Calu3 (cell line): ENCODE measurements at regions not wholly inside any gene's neighbourhood (a gene's known extent, or its start where the extent isn't known, plus 50 kb on each side); places are given as distances from the start of the nearest gene placed in this dataset.

Experiments used
- BruUV-seq: library from RNA; stranded (reverse); fragments of 400-500 nt; replicated peaks from 2 replicates; lab custom pipeline; 2021; lab: Mats Ljungman, UMichigan
- CTCF ChIA-PET: fragments of 300-600 bp; sonication (Branson Sonifier 250); formaldehyde crosslinking; loops from one replicate; lab custom pipeline; 2022; ENCODE audit warnings: antibody characterized with exemption; lab: Charles Lee
- DNase-seq: peaks from one replicate; pipeline ENCODE4 v3.0.0; 2022
- H3K27ac Mint-ChIP-seq: one replicate; pipeline ENCODE4 v1.8.0; 2022; ENCODE audit warnings: mixed read lengths; ENCODE audit not compliant: unreplicated experiment
- H3K27me3 Mint-ChIP-seq: one replicate; pipeline ENCODE4 v1.8.0; 2022; ENCODE audit warnings: mixed read lengths; ENCODE audit not compliant: unreplicated experiment
- H3K36me3 Mint-ChIP-seq: one replicate; pipeline ENCODE4 v1.8.0; 2022; ENCODE audit warnings: mild to moderate bottlenecking, moderate library complexity, mixed read lengths; ENCODE audit not compliant: insufficient read depth, unreplicated experiment
- H3K4me1 Mint-ChIP-seq: one replicate; pipeline ENCODE4 v1.8.0; 2022; ENCODE audit warnings: mild to moderate bottlenecking, low read depth, mixed read lengths; ENCODE audit not compliant: unreplicated experiment
- H3K4me3 Mint-ChIP-seq: one replicate; pipeline ENCODE4 v1.8.0; 2022; ENCODE audit warnings: mild to moderate bottlenecking, low read depth, moderate library complexity, mixed read lengths; ENCODE audit not compliant: unreplicated experiment
- H3K9me3 Mint-ChIP-seq: one replicate; pipeline ENCODE4 v1.8.0; 2022; ENCODE audit warnings: low read depth, mixed read lengths; ENCODE audit not compliant: unreplicated experiment
- CTCF ChIP-seq: fragments of 200-600 bp; IDR thresholded peaks from one replicate; pipeline ENCODE4 v1.8.0; 2022; ENCODE audit warnings: antibody characterized with exemption; ENCODE audit not compliant: unreplicated experiment
- intact Hi-C: fragments of 100-400 bp; cut with micrococcal nuclease; formaldehyde crosslinking; loops from one replicate; pipeline ENCODE4 v1.10.0; 2022; ENCODE audit not compliant: unreplicated experiment

DNA sequence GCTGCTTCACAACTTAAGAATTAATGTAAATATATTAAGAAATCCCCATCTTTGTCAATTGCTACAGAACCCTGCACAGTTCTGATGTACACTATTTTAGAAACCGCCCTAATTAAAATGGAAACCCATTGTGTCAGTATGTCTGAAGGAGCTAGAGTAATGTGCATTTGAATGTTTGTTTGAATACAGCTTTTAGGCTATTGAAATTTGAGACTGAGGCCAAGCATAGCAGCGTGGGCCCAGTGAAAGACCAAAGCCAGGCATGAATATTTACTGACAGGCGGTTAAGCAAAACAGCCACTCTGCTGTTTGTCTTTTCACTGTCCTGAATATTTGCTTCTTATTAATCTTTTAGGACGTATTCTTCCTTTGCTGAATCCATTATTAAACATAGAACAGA lies 252.3 kb downstream of the IZUMO3 start:
- no TSS peak for BruUV-seq
- CTCF ChIA-PET = no interaction called here
- Mint-ChIP-seq H3K4me3 (no peak overlapping the region), H3K36me3 (no peaks in the 10 kb centered on the region), H3K27me3 (no peaks in the 10 kb centered on the region), H3K9me3 (peaks cover 13% of the 10 kb centered on the region), H3K4me1 (no peaks in the 10 kb centered on the region), H3K27ac (no peak overlapping the region)
- TF ChIP-seq CTCF = no peak
- DNase-seq = no peak
- intact Hi-C loops = no loop called here

DNA sequence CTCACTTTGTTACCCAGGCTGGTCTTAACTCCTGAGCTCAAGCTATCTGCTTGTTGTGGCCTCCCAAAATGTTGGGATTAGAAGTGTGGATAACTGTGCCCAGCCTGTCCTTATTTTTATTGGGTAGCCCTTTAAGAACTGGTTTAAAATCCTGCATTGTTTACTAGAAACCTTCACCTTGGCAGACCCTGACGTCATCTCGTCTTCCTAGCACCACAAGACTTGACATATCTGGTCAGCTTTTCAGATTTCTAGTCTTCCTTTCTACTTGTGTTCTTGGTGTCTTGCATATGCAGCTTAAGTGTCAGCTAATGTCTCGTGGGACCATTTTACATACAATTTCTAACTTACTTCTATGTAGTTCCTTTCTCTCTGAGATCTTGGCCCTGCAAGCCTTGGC lies 258.9 kb downstream of the IZUMO3 start:
- peaks cover 11% of the 10 kb centered on the region for H3K9me3 Mint-ChIP-seq
- no peak for DNase-seq
- no peaks in the 10 kb centered on the region for H3K27me3 Mint-ChIP-seq
- no peaks in the 10 kb centered on the region for H3K4me1 Mint-ChIP-seq
- H3K4me3 Mint-ChIP-seq = no peak overlapping the region
- no peak for TF ChIP-seq CTCF
- no peaks in the 10 kb centered on the region for H3K36me3 Mint-ChIP-seq
- intact Hi-C loops = no loop called here
- CTCF ChIA-PET = no interaction called here
- BruUV-seq = no TSS peak
- H3K27ac Mint-ChIP-seq = no peak overlapping the region

DNA sequence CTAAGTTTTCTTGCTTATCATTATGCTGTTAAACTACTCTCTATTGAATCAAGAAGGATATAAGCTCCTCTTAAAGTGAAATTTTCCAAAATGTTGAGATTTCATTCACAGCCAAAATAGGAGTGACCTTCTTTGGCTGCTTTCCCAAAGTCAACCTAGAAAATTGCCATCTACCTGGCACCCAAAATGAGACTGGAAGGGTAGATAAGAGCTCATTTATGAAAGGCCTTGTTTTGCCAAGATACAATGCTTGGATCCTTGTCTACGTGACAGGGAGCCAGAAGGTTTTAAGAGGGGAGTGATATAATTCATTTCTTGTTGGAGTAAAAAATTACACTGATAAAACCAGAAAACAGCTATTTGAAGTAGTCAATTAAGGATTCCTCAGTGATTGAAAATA lies 287.1 kb downstream of the IZUMO3 start:
- Mint-ChIP-seq H3K27me3 (no peaks in the 10 kb centered on the region), H3K9me3 (no peaks in the 10 kb centered on the region), H3K4me1 (no peaks in the 10 kb centered on the region), H3K36me3 (no peaks in the 10 kb centered on the region), H3K4me3 (no peak overlapping the region), H3K27ac (no peak overlapping the region)
- DNase-seq = no peak
- no peak for TF ChIP-seq CTCF
- intact Hi-C loops = no loop called here
- BruUV-seq = no TSS peak
- CTCF ChIA-PET = no interaction called here

DNA sequence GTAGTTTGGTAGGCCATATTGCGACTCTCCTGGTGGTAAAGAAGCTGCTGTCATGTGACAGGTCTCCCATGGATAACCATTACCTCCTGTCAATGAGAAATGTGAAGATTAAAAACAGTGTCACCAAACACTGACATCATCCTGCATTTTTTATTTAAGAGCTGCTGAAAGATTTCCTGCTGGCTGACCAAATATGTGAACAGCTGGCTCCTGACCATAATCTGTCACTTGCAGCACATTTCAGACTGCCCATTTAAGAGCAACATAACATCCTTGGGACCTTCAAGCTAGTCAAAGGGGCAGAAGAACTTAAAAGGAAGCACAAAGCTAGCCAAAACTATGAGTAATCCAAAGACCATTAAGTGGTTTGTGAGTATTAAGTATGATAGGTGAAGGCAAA lies 288.0 kb downstream of the IZUMO3 start:
- intact Hi-C loops = no loop called here
- DNase-seq = no peak
- Mint-ChIP-seq H3K27ac (no peak overlapping the region), H3K9me3 (peaks cover 3% of the 10 kb centered on the region), H3K4me3 (no peak overlapping the region), H3K4me1 (no peaks in the 10 kb centered on the region), H3K36me3 (no peaks in the 10 kb centered on the region), H3K27me3 (no peaks in the 10 kb centered on the region)
- no TSS peak for BruUV-seq
- CTCF ChIA-PET = no interaction called here
- TF ChIP-seq CTCF = no peak
